Liver (tissue), 8 donors: ENCODE measurements at regions not wholly inside any gene's neighbourhood (a gene's known extent, or its start where the extent isn't known, plus 50 kb on each side); places are given as distances from the start of the nearest gene placed in this dataset.

Experiments
- DNase-seq: peaks from one replicate; pipeline ENCODE4 v3.0.0-alpha.2; 2017; ENCODE audit warnings: low spot score
- H3K27ac ChIP-seq, 2 donors: one replicate each; pipeline ENCODE4 v1.7.0; 2013; ENCODE audit warnings: inconsistent platforms in 2 of 2, low read length in 2 of 2, control low read depth in 1 of 2, low read depth in 1 of 2, mild to moderate bottlenecking in 1 of 2
- H3K27me3 ChIP-seq, 4 donors: one replicate each; pipeline versions ENCODE4 v1.6.1 to v1.7.0; 2013; ENCODE audit warnings: low read length in 3 of 4, inconsistent platforms in 1 of 4, mild to moderate bottlenecking in 1 of 4, moderate library complexity in 1 of 4; ENCODE audit not compliant: control insufficient read depth in 4 of 4, insufficient read depth in 4 of 4
- H3K36me3 ChIP-seq, 4 donors: one replicate each; pipeline versions ENCODE4 v1.6.1 to v1.7.0; 2013; ENCODE audit warnings: low read length in 3 of 4, mild to moderate bottlenecking in 3 of 4, low read depth in 1 of 4, moderate library complexity in 1 of 4; ENCODE audit not compliant: control insufficient read depth in 4 of 4, insufficient read depth in 3 of 4
- H3K4me1 ChIP-seq, 4 donors: one replicate each; pipeline versions ENCODE4 v1.6.1 to v1.7.0; 2013; ENCODE audit warnings: low read length in 3 of 4, mild to moderate bottlenecking in 3 of 4, moderate library complexity in 1 of 4; ENCODE audit not compliant: control insufficient read depth in 4 of 4, insufficient read depth in 4 of 4
- H3K4me3 ChIP-seq, 3 donors: one replicate each; pipeline versions ENCODE4 v1.6.1 to v1.7.0; 2013; ENCODE audit warnings: low read length in 3 of 3, control low read depth in 1 of 3, low read depth in 1 of 3, mild to moderate bottlenecking in 1 of 3
- H3K9ac ChIP-seq, 2 donors: one replicate each; pipeline ENCODE4 v1.7.0; 2013; ENCODE audit warnings: low read length in 2 of 2, mild to moderate bottlenecking in 2 of 2, moderate library complexity in 2 of 2, control low read depth in 1 of 2, low read depth in 1 of 2
- H3K9me3 ChIP-seq, 4 donors: one replicate each; pipeline versions ENCODE4 v1.6.1 to v1.7.0; 2013; ENCODE audit warnings: low read length in 3 of 4; ENCODE audit not compliant: control insufficient read depth in 4 of 4
- EGR1 ChIP-seq, 2 donors: IDR thresholded peaks; 2 replicates each; pipeline ENCODE4 v1.6.1; 2016 to 2018; ENCODE audit warnings: antibody characterized with exemption in 2 of 2, low read depth in 2 of 2
- HNF4A ChIP-seq, 2 donors: conservative IDR thresholded peaks; 2 replicates each; pipeline ENCODE4 v1.6.1; 2016; ENCODE audit warnings: antibody characterized with exemption in 2 of 2, mild to moderate bottlenecking in 2 of 2
- HNF4G ChIP-seq: IDR thresholded peaks from 2 replicates; pipeline ENCODE4 v1.6.1; 2016; ENCODE audit warnings: antibody characterized with exemption
- JUND ChIP-seq, 2 donors: IDR thresholded peaks; 2 replicates each; pipeline ENCODE4 v1.6.1; 2016; ENCODE audit warnings: antibody characterized with exemption in 2 of 2
- NR2F2 ChIP-seq: IDR thresholded peaks from 2 replicates; pipeline ENCODE4 v1.6.1; 2016; ENCODE audit warnings: antibody characterized with exemption
- WGBS: extraction: QIAGEN DNeasy Blood & Tissue Kit; methylation state at CpG from one replicate; pipeline ENCODE4 v1.1.7; 2013; 5-methylcytosine and 5-hydroxymethylcytosine counted together
- TF ChIP-seq, protein P1 (sequence below): fragments of 150-350 bp; IDR thresholded peaks from 2 replicates; pipeline ENCODE4 v1.5.1; 2017; ENCODE audit warnings: improper control_type of control experiment, low read depth, low read length; ENCODE audit not compliant: missing input control
- TF ChIP-seq, protein P2 (sequence below): IDR thresholded peaks from 2 replicates; pipeline ENCODE4 v1.6.1; 2016; ENCODE audit warnings: antibody characterized with exemption, mild to moderate bottlenecking
- TF ChIP-seq, protein P3 (sequence below): IDR thresholded peaks from 2 replicates; pipeline ENCODE4 v1.6.1; 2016; ENCODE audit warnings: antibody characterized with exemption
- donor health status: healthy.
- donor health status: healthy.
- donor health status: healthy.
- donor health status: healthy.
- donor health status: healthy.

- H3K9me3 ChIP-seq: no peaks in the 10 kb centered on the region
- no peak overlapping the region for H3K9ac ChIP-seq
- TF ChIP-seq EGR1 (IDR thresholded peaks at IDR 0.05; ENCODE audit: low read depth in 2 of 2) (no peak), HNF4G (no peak), HNF4A (conservative IDR thresholded peaks at IDR 0.05) (no peak)
- TF ChIP-seq, protein P1, sequence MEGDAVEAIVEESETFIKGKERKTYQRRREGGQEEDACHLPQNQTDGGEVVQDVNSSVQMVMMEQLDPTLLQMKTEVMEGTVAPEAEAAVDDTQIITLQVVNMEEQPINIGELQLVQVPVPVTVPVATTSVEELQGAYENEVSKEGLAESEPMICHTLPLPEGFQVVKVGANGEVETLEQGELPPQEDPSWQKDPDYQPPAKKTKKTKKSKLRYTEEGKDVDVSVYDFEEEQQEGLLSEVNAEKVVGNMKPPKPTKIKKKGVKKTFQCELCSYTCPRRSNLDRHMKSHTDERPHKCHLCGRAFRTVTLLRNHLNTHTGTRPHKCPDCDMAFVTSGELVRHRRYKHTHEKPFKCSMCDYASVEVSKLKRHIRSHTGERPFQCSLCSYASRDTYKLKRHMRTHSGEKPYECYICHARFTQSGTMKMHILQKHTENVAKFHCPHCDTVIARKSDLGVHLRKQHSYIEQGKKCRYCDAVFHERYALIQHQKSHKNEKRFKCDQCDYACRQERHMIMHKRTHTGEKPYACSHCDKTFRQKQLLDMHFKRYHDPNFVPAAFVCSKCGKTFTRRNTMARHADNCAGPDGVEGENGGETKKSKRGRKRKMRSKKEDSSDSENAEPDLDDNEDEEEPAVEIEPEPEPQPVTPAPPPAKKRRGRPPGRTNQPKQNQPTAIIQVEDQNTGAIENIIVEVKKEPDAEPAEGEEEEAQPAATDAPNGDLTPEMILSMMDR: no peak
- TF ChIP-seq, protein P2, sequence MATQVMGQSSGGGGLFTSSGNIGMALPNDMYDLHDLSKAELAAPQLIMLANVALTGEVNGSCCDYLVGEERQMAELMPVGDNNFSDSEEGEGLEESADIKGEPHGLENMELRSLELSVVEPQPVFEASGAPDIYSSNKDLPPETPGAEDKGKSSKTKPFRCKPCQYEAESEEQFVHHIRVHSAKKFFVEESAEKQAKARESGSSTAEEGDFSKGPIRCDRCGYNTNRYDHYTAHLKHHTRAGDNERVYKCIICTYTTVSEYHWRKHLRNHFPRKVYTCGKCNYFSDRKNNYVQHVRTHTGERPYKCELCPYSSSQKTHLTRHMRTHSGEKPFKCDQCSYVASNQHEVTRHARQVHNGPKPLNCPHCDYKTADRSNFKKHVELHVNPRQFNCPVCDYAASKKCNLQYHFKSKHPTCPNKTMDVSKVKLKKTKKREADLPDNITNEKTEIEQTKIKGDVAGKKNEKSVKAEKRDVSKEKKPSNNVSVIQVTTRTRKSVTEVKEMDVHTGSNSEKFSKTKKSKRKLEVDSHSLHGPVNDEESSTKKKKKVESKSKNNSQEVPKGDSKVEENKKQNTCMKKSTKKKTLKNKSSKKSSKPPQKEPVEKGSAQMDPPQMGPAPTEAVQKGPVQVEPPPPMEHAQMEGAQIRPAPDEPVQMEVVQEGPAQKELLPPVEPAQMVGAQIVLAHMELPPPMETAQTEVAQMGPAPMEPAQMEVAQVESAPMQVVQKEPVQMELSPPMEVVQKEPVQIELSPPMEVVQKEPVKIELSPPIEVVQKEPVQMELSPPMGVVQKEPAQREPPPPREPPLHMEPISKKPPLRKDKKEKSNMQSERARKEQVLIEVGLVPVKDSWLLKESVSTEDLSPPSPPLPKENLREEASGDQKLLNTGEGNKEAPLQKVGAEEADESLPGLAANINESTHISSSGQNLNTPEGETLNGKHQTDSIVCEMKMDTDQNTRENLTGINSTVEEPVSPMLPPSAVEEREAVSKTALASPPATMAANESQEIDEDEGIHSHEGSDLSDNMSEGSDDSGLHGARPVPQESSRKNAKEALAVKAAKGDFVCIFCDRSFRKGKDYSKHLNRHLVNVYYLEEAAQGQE: no peak
- TF ChIP-seq, protein P3, sequence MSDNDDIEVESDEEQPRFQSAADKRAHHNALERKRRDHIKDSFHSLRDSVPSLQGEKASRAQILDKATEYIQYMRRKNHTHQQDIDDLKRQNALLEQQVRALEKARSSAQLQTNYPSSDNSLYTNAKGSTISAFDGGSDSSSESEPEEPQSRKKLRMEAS: no peak
- H3K27ac ChIP-seq: no peak overlapping the region
- no peak overlapping the region for H3K4me3 ChIP-seq
- DNase-seq: no peak
- H3K27me3 ChIP-seq: no peaks in the 10 kb centered on the region
- H3K4me1 ChIP-seq: peaks cover 11 to 29% (median 20%) of the 10 kb centered on the region in 4 donors
- 90% methylated on average over 3 of the region's 3 CpGs for WGBS
- no peaks in the 10 kb centered on the region for H3K36me3 ChIP-seq
Observed at GRCh38 chr6:43988801-43989200, 138.5 kb downstream of the MRPL14 start.

GRCh38 chr6:43987838-43988439 lies 139.3 kb downstream of the MRPL14 start:
- H3K27ac ChIP-seq: no peak overlapping the region
- no peak overlapping the region for H3K4me3 ChIP-seq
- H3K36me3 ChIP-seq: no peaks in the 10 kb centered on the region
- no peak overlapping the region for H3K9ac ChIP-seq
- no peaks in the 10 kb centered on the region for H3K27me3 ChIP-seq
- peaks cover 11 to 24% (median 18%) of the 10 kb centered on the region in 4 donors for H3K4me1 ChIP-seq
- 95% methylated on average over 7 of the region's 7 CpGs for WGBS
- no peaks in the 10 kb centered on the region for H3K9me3 ChIP-seq
- DNase-seq: no peak
- no peak for TF ChIP-seq NR2F2
- TF ChIP-seq, protein P2: no peak
- no peak for TF ChIP-seq JUND (IDR thresholded peaks at IDR 0.05)
- no peak for TF ChIP-seq HNF4A (conservative IDR thresholded peaks at IDR 0.05)
